ENCODE measurements at regions not wholly inside any gene's neighbourhood (a gene's known extent, or its start where the extent isn't known, plus 50 kb on each side); places are given as distances from the start of the nearest gene placed in this dataset.
"Not testable (repeated sequence)": the region's sequence is repeated elsewhere in the genome, so short reads cannot be mapped to it uniquely, and the experiment has no call there.

GRCh38 chr3:81339040-81339845, 422.2 kb downstream of the GBE1 start:
- WGBS = 56% methylated on average over 1 of the region's 1 CpG
- DNase-seq (ENCODE audit: extremely low spot score) = no peak
- no peak overlapping the region for H3K27ac ChIP-seq (ENCODE audit: low read depth)
- no peaks in the 10 kb centered on the region for H3K4me1 ChIP-seq (ENCODE audit: insufficient read depth)
- H3K4me3 ChIP-seq (ENCODE audit: low read depth, low read length) = no peak overlapping the region
- H3K36me3 ChIP-seq (ENCODE audit: insufficient read depth) = no peaks in the 10 kb centered on the region

- 76% methylated on average over 4 of the region's 4 CpGs for WGBS
- no peak for DNase-seq (ENCODE audit: extremely low spot score)
- no peaks in the 10 kb centered on the region for H3K36me3 ChIP-seq (ENCODE audit: insufficient read depth)
These were observed 425.0 kb downstream of the GBE1 start for GRCh38 chr3:81336470-81336869.

GRCh38 chr3:81329835-81330234, 431.6 kb downstream of the GBE1 start:
- H3K4me3 ChIP-seq (ENCODE audit: low read depth, low read length); H3K36me3 ChIP-seq (ENCODE audit: insufficient read depth); H3K27ac ChIP-seq (ENCODE audit: low read depth); DNase-seq (ENCODE audit: extremely low spot score); H3K4me1 ChIP-seq (ENCODE audit: insufficient read depth): not testable (repeated sequence)
- WGBS = 91% methylated on average over 7 of the region's 7 CpGs

More at GRCh38 chr3:81336470-81336869, 425.0 kb downstream of the GBE1 start:
- H3K4me1 ChIP-seq (ENCODE audit: insufficient read depth) = no peaks in the 10 kb centered on the region
- H3K4me3 ChIP-seq (ENCODE audit: low read depth, low read length) = no peak overlapping the region
- no peak overlapping the region for H3K27ac ChIP-seq (ENCODE audit: low read depth)

GRCh38 chr3:81326245-81326644, 435.2 kb downstream of the GBE1 start:
- 91% methylated on average over 8 of the region's 8 CpGs for WGBS
- Histone ChIP-seq H3K36me3 (ENCODE audit: insufficient read depth) (no peaks in the 10 kb centered on the region), H3K4me3 (ENCODE audit: low read depth, low read length) (no peak overlapping the region), H3K27ac (ENCODE audit: low read depth) (no peak overlapping the region), H3K4me1 (ENCODE audit: insufficient read depth) (no peaks in the 10 kb centered on the region)
- no peak for DNase-seq (ENCODE audit: extremely low spot score)

- no peaks in the 10 kb centered on the region for H3K4me1 ChIP-seq (ENCODE audit: insufficient read depth)
- no peak for DNase-seq (ENCODE audit: extremely low spot score)
- H3K36me3 ChIP-seq (ENCODE audit: insufficient read depth) = no peaks in the 10 kb centered on the region
- no peak overlapping the region for H3K4me3 ChIP-seq (ENCODE audit: low read depth, low read length)
- no peak overlapping the region for H3K27ac ChIP-seq (ENCODE audit: low read depth)
These were observed 440.6 kb downstream of the GBE1 start for GRCh38 chr3:81320862-81321261.

- no peak overlapping the region for H3K4me3 ChIP-seq (ENCODE audit: low read depth, low read length)
- H3K4me1 ChIP-seq (ENCODE audit: insufficient read depth) = no peaks in the 10 kb centered on the region
- no peak for DNase-seq (ENCODE audit: extremely low spot score)
- no peak overlapping the region for H3K27ac ChIP-seq (ENCODE audit: low read depth)
- no peaks in the 10 kb centered on the region for H3K36me3 ChIP-seq (ENCODE audit: insufficient read depth)
These were observed 446.4 kb downstream of the GBE1 start for GRCh38 chr3:81315030-81315429.

GRCh38 chr3:81311321-81311720, 450.1 kb downstream of the GBE1 start:
- Histone ChIP-seq H3K4me3 (ENCODE audit: low read depth, low read length) (no peak overlapping the region), H3K27ac (ENCODE audit: low read depth) (no peak overlapping the region), H3K4me1 (ENCODE audit: insufficient read depth) (no peaks in the 10 kb centered on the region), H3K36me3 (ENCODE audit: insufficient read depth) (no peaks in the 10 kb centered on the region)
- no peak for DNase-seq (ENCODE audit: extremely low spot score)

- DNase-seq (ENCODE audit: extremely low spot score) = no peak
- no peak overlapping the region for H3K27ac ChIP-seq (ENCODE audit: low read depth)
- 79% methylated on average over 1 of the region's 1 CpG for WGBS
- H3K4me3 ChIP-seq (ENCODE audit: low read depth, low read length) = no peak overlapping the region
- no peaks in the 10 kb centered on the region for H3K36me3 ChIP-seq (ENCODE audit: insufficient read depth)
- no peaks in the 10 kb centered on the region for H3K4me1 ChIP-seq (ENCODE audit: insufficient read depth)
These were observed 453.1 kb downstream of the GBE1 start for GRCh38 chr3:81308306-81308705.

- H3K36me3 ChIP-seq (ENCODE audit: insufficient read depth) = no peaks in the 10 kb centered on the region
- no peaks in the 10 kb centered on the region for H3K4me1 ChIP-seq (ENCODE audit: insufficient read depth)
- no peak overlapping the region for H3K4me3 ChIP-seq (ENCODE audit: low read depth, low read length)
- H3K27ac ChIP-seq (ENCODE audit: low read depth) = no peak overlapping the region
- WGBS = 98% methylated on average over 1 of the region's 1 CpG
- DNase-seq (ENCODE audit: extremely low spot score) = no peak
These were observed 454.2 kb downstream of the GBE1 start for GRCh38 chr3:81307221-81307620.

GRCh38 chr3:81303321-81303720, 458.1 kb downstream of the GBE1 start:
- H3K36me3 ChIP-seq (ENCODE audit: insufficient read depth) = no peaks in the 10 kb centered on the region
- H3K4me3 ChIP-seq (ENCODE audit: low read depth, low read length) = no peak overlapping the region
- no peaks in the 10 kb centered on the region for H3K4me1 ChIP-seq (ENCODE audit: insufficient read depth)
- DNase-seq (ENCODE audit: extremely low spot score) = no peak
- 73% methylated on average over 2 of the region's 2 CpGs for WGBS
- H3K27ac ChIP-seq (ENCODE audit: low read depth) = no peak overlapping the region

GRCh38 chr3:81302045-81302444, 459.4 kb downstream of the GBE1 start:
- WGBS = 19% methylated on average over 1 of the region's 1 CpG
- H3K4me3 ChIP-seq (ENCODE audit: low read depth, low read length) = no peak overlapping the region
- H3K27ac ChIP-seq (ENCODE audit: low read depth) = no peak overlapping the region
- no peaks in the 10 kb centered on the region for H3K4me1 ChIP-seq (ENCODE audit: insufficient read depth)
- no peaks in the 10 kb centered on the region for H3K36me3 ChIP-seq (ENCODE audit: insufficient read depth)
- peak; percentile 17 for DNase-seq (ENCODE audit: extremely low spot score)

GRCh38 chr3:81301230-81301629, 460.2 kb downstream of the GBE1 start:
- H3K4me1 ChIP-seq (ENCODE audit: insufficient read depth) = no peaks in the 10 kb centered on the region
- no peak overlapping the region for H3K27ac ChIP-seq (ENCODE audit: low read depth)
- no peak overlapping the region for H3K4me3 ChIP-seq (ENCODE audit: low read depth, low read length)
- no peak for DNase-seq (ENCODE audit: extremely low spot score)
- 82% methylated on average over 1 of the region's 1 CpG for whole genome bisulfite sequencing
- H3K36me3 ChIP-seq (ENCODE audit: insufficient read depth) = no peaks in the 10 kb centered on the region

GRCh38 chr3:81300324-81300927, 461.0 kb downstream of the GBE1 start:
- WGBS = 35% methylated on average over 8 of the region's 8 CpGs
- DNase-seq (ENCODE audit: extremely low spot score) = no peak
- H3K4me3 ChIP-seq (ENCODE audit: low read depth, low read length) = no peak overlapping the region
- no peaks in the 10 kb centered on the region for H3K4me1 ChIP-seq (ENCODE audit: insufficient read depth)
- H3K36me3 ChIP-seq (ENCODE audit: insufficient read depth) = no peaks in the 10 kb centered on the region
- H3K27ac ChIP-seq (ENCODE audit: low read depth) = no peak overlapping the region

GRCh38 chr3:81299481-81299880, 462.0 kb downstream of the GBE1 start:
- H3K27ac ChIP-seq (ENCODE audit: low read depth) = no peak overlapping the region
- 86% methylated on average over 3 of the region's 3 CpGs for WGBS
- H3K4me1 ChIP-seq (ENCODE audit: insufficient read depth) = no peaks in the 10 kb centered on the region
- no peak for DNase-seq (ENCODE audit: extremely low spot score)
- no peak overlapping the region for H3K4me3 ChIP-seq (ENCODE audit: low read depth, low read length)
- H3K36me3 ChIP-seq (ENCODE audit: insufficient read depth) = no peaks in the 10 kb centered on the region
